ENCODE measurements at regions not wholly inside any gene's neighbourhood (a gene's known extent, or its start where the extent isn't known, plus 50 kb on each side); places are given as distances from the start of the nearest gene placed in this dataset.

GRCh38 chr22:26995235-26995634, 337.8 kb downstream of the MIAT start:
- no peak for TF ChIP-seq CTCF (IDR thresholded peaks at IDR 0.05; ENCODE audit: low read length)
- no peak for TF ChIP-seq EZH2 (IDR thresholded peaks at IDR 0.05; ENCODE audit: borderline replicate concordance, low read length)

Measured in OCI-LY1 (cell line).